GM12878 (cell line): ENCODE measurements at regions not wholly inside any gene's neighbourhood (a gene's known extent, or its start where the extent isn't known, plus 50 kb on each side); places are given as distances from the start of the nearest gene placed in this dataset.

Source experiments
- YY1 ChIP-seq: IDR thresholded peaks from 2 replicates; pipeline ENCODE4 v1.6.1; 2011; ENCODE audit warnings: low read depth, mild to moderate bottlenecking, low read length
- TF ChIP-seq, protein P1 (sequence below), 3 experiments: IDR thresholded peaks in 2 of 3; conservative IDR thresholded peaks in 1 of 3; 2 replicates each; pipeline ENCODE4 v1.5.1; 2011; ENCODE audit warnings: low read depth in 3 of 3, low read length in 3 of 3, mild to moderate bottlenecking in 3 of 3, control low read depth in 2 of 3, moderate library complexity in 2 of 3, inconsistent platforms in 1 of 3, mixed read lengths in 1 of 3; ENCODE audit not compliant: control insufficient read depth in 2 of 3, insufficient read depth in 1 of 3; ENCODE audit errors: extremely low read depth in 1 of 3

DNA sequence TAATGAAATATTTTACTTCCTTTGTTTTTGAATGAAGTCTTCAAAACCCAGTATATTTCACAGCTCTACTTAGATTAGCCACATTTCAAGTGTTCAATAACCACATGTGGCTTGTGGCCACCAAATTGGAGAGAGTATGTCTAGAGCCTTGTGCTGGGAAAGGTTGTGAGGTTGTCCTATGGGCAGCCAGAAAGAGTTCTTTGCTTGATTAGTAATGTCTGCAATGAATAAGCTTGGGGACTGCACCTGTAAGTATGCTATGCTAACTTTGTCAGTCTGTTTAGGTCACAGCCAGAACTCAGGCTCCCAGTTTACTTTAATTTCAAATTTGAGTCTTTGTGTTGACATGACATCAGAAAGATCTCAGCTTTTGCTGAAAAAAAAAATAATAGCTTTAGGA lies 294.9 kb upstream of the SOX14 start:
- TF ChIP-seq YY1 = no peak
- TF ChIP-seq, protein P1, sequence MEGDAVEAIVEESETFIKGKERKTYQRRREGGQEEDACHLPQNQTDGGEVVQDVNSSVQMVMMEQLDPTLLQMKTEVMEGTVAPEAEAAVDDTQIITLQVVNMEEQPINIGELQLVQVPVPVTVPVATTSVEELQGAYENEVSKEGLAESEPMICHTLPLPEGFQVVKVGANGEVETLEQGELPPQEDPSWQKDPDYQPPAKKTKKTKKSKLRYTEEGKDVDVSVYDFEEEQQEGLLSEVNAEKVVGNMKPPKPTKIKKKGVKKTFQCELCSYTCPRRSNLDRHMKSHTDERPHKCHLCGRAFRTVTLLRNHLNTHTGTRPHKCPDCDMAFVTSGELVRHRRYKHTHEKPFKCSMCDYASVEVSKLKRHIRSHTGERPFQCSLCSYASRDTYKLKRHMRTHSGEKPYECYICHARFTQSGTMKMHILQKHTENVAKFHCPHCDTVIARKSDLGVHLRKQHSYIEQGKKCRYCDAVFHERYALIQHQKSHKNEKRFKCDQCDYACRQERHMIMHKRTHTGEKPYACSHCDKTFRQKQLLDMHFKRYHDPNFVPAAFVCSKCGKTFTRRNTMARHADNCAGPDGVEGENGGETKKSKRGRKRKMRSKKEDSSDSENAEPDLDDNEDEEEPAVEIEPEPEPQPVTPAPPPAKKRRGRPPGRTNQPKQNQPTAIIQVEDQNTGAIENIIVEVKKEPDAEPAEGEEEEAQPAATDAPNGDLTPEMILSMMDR (IDR thresholded peaks at IDR 0.05 in 2 of 3, conservative IDR thresholded peaks at IDR 0.05 in 1 of 3; ENCODE audit: control insufficient read depth in 2 of 3, extremely low read depth in 1 of 3, insufficient read depth in 1 of 3, low read depth in 3 of 3, low read length in 3 of 3) = no peak
